Choroid plexus epithelial cell (primary cell): ENCODE measurements at regions not wholly inside any gene's neighbourhood (a gene's known extent, or its start where the extent isn't known, plus 50 kb on each side); places are given as distances from the start of the nearest gene placed in this dataset.
"Not testable (repeated sequence)": the region's sequence is repeated elsewhere in the genome, so short reads cannot be mapped to it uniquely, and the experiment has no call there.

Experiments
- DNase-seq: peaks from one replicate; pipeline ENCODE4 v3.0.0-alpha.2; 2010; ENCODE audit warnings: low read depth
- H3K4me3 ChIP-seq: 2 replicates; pipeline ENCODE4 v1.5.1; 2011; ENCODE audit warnings: low read depth, mild to moderate bottlenecking, control low read depth, low read length, moderate library complexity
- CTCF ChIP-seq: conservative IDR thresholded peaks from 2 replicates; pipeline ENCODE4 v1.5.1; 2011; ENCODE audit warnings: low read depth, mild to moderate bottlenecking, control low read depth, inconsistent platforms, low read length, moderate library complexity

GRCh38 chr16:59634951-59635350 is 900.8 kb upstream of the GOT2 start:
- TF ChIP-seq CTCF: no peak
- peak; percentile 49 for DNase-seq
- H3K4me3 ChIP-seq: no peak overlapping the region

- TF ChIP-seq CTCF: no peak
- no peak overlapping the region for H3K4me3 ChIP-seq
- peak; percentile 80 for DNase-seq
Observed at GRCh38 chr16:59634004-59634579, 900.0 kb upstream of the GOT2 start.

GRCh38 chr16:59632276-59632855 is 898.2 kb upstream of the GOT2 start:
- TF ChIP-seq CTCF: no peak
- H3K4me3 ChIP-seq: no peak overlapping the region
- DNase-seq: peak; percentile 53

- not testable (repeated sequence) for H3K4me3 ChIP-seq, DNase-seq
Observed at GRCh38 chr16:59624381-59624780, 890.3 kb upstream of the GOT2 start.

GRCh38 chr16:59614466-59615240 is 880.5 kb upstream of the GOT2 start:
- no peak for TF ChIP-seq CTCF
- DNase-seq: no peak
- no peak overlapping the region for H3K4me3 ChIP-seq

- not testable (repeated sequence) for DNase-seq, H3K4me3 ChIP-seq
Observed at GRCh38 chr16:59612910-59613620, 878.9 kb upstream of the GOT2 start.

- no peak for TF ChIP-seq CTCF
- no peak overlapping the region for H3K4me3 ChIP-seq
- DNase-seq: no peak
Observed at GRCh38 chr16:59612094-59612493, 878.0 kb upstream of the GOT2 start.
